OCI-LY1 (cell line): ENCODE measurements at regions not wholly inside any gene's neighbourhood (a gene's known extent, or its start where the extent isn't known, plus 50 kb on each side); places are given as distances from the start of the nearest gene placed in this dataset.
"Not testable (repeated sequence)": the region's sequence is repeated elsewhere in the genome, so short reads cannot be mapped to it uniquely, and the experiment has no call there.

ENCODE experiments used
- CTCF ChIP-seq: fragments of 200-600 bp; sonication (generic), shearing (Covaris generic); IDR thresholded peaks from 2 replicates; pipeline ENCODE4 v1.5.1; 2017; ENCODE audit warnings: mild to moderate bottlenecking, antibody characterized with exemption, low read length, moderate library complexity, mixed read lengths
- EZH2 ChIP-seq: fragments of 200-600 bp; sonication (generic), shearing (Covaris generic); IDR thresholded peaks from 2 replicates; pipeline ENCODE4 v1.8.0; 2017; ENCODE audit warnings: borderline replicate concordance, mixed run types, mild to moderate bottlenecking, antibody characterized with exemption, low read length, moderate library complexity, mixed read lengths

GRCh38 chr4:89489921-89490431 lies 182.4 kb upstream of the GPRIN3 start:
- not testable (repeated sequence) for TF ChIP-seq CTCF, EZH2
